BLaER1 treated with 17β-estradiol and CSF1 and Interleukin-3, amounts not matched to agents 10 nM and 100 nM (cell line): ENCODE measurements at regions not wholly inside any gene's neighbourhood (a gene's known extent, or its start where the extent isn't known, plus 50 kb on each side); places are given as distances from the start of the nearest gene placed in this dataset.
"Not testable (repeated sequence)": the region's sequence is repeated elsewhere in the genome, so short reads cannot be mapped to it uniquely, and the experiment has no call there.

Experiments
- H3K27ac ChIP-seq, 11 experiments: shearing (Covaris generic); formaldehyde crosslinking; 2 replicates each; pipeline ENCODE4 v1.8.1; 2022
- H3K27me3 ChIP-seq, 11 experiments: shearing (Covaris generic); formaldehyde crosslinking; 2 replicates each; pipeline ENCODE4 v1.8.1; 2022
- H3K36me3 ChIP-seq, 11 experiments: shearing (Covaris generic); formaldehyde crosslinking; 2 replicates each; pipeline ENCODE4 v1.8.1; 2022
- H3K4me1 ChIP-seq, 10 experiments: shearing (Covaris generic); formaldehyde crosslinking; 2 replicates each; pipeline ENCODE4 v1.8.1; 2022
- H3K4me2 ChIP-seq, 11 experiments: shearing (Covaris generic); formaldehyde crosslinking; 2 replicates each; pipeline ENCODE4 v1.8.1; 2022
- H3K4me3 ChIP-seq, 10 experiments: shearing (Covaris generic); formaldehyde crosslinking; 2 replicates each; pipeline ENCODE4 v1.8.1; 2022
- H3K9ac ChIP-seq, 11 experiments: shearing (Covaris generic); formaldehyde crosslinking; 2 replicates each; pipeline ENCODE4 v1.8.1; 2022
- H3K9me3 ChIP-seq, 11 experiments: shearing (Covaris generic); formaldehyde crosslinking; replicated peaks in 1 of 11; 2 replicates each; pipeline ENCODE4 v1.8.1; 2022
- H4K20me1 ChIP-seq, 11 experiments: shearing (Covaris generic); formaldehyde crosslinking; 2 replicates each; pipeline ENCODE4 v1.8.1; 2022
- Cebpa-rat ChIP-seq, 11 experiments: shearing (Covaris generic); IDR thresholded peaks; 2 replicates each; pipeline ENCODE4 v1.8.1; 2022

GRCh38 chr2:138893746-138894145 is 113.6 kb upstream of the NXPH2 start:
- Histone ChIP-seq H3K4me3 (no peak overlapping the region), H3K27ac (no peak overlapping the region), H3K4me1 (no peaks in the 10 kb centered on the region), H3K4me2 (no peak overlapping the region), H3K36me3 (no peaks in the 10 kb centered on the region), H3K27me3 (no peaks in the 10 kb centered on the region), H4K20me1 (no peaks in the 10 kb centered on the region), H3K9ac (no peak overlapping the region), H3K9me3 (no peaks in the 10 kb centered on the region)
- no peak for TF ChIP-seq Cebpa-rat (IDR thresholded peaks at IDR 0.05)

DNA sequence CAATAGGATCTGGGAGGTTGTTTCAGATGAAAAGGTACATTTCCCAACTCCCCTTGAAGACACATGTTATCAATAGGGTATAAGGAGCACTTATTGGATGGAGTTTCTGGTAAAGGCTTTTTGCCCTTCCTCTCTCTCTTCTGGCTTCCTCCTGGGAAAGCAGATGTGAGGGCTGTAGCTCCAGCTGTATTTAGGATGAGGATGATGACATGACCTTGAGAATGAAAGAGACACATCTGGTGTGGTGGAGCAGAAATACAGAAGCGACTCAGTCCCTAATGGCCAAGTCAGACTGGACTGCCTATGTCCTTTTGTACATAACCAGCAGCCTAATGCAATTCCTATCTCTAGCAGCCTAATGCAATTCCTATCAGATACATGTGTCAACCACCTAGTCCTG is 100.9 kb upstream of the NXPH2 start:
- no peak for TF ChIP-seq Cebpa-rat (IDR thresholded peaks at IDR 0.05)
- Histone ChIP-seq H3K4me2 (no peak overlapping the region), H3K4me3 (no peak overlapping the region), H4K20me1 (no peaks in the 10 kb centered on the region), H3K36me3 (no peaks in the 10 kb centered on the region), H3K27me3 (no peaks in the 10 kb centered on the region), H3K9ac (no peak overlapping the region), H3K27ac (no peak overlapping the region), H3K4me1 (no peaks in the 10 kb centered on the region), H3K9me3 (peaks cover 0 to 8% (median 0%) of the 10 kb centered on the region in 11 experiments; a peak in 1 of 22 replicates)

DNA sequence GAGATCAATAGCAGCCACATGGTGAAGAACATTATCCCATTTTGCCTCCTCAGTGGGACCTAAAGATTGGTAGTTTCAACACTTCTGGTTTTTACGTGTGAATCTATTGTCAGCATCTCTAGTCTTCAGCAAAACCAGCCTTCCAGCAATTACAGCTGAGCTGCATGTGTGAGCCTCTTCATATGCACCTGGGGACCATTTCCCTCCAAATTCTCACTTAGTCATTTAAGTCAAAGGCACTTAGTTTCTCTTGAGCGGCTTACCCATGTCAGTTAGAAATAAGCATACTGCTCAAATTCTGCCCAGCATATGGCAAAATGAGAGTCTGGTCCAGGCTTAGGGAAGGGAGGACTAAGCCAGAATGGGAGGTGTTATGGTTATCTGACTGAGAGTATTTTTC is 99.7 kb upstream of the NXPH2 start:
- Histone ChIP-seq H3K27me3 (no peaks in the 10 kb centered on the region), H3K27ac (no peak overlapping the region), H3K9me3 (peaks cover 0 to 11% (median 0%) of the 10 kb centered on the region in 11 experiments; a peak in 1 of 22 replicates), H4K20me1 (no peaks in the 10 kb centered on the region), H3K36me3 (no peaks in the 10 kb centered on the region), H3K4me3 (no peak overlapping the region), H3K4me1 (no peaks in the 10 kb centered on the region), H3K9ac (no peak overlapping the region), H3K4me2 (no peak overlapping the region)
- no peak for TF ChIP-seq Cebpa-rat (IDR thresholded peaks at IDR 0.05)

GRCh38 chr2:138877421-138877820 is 97.2 kb upstream of the NXPH2 start:
- no peak for TF ChIP-seq Cebpa-rat (IDR thresholded peaks at IDR 0.05)
- no peak overlapping the region for H3K27ac ChIP-seq
- H4K20me1 ChIP-seq = no peaks in the 10 kb centered on the region
- no peak overlapping the region for H3K4me2 ChIP-seq
- H3K9ac ChIP-seq = no peak overlapping the region
- no peaks in the 10 kb centered on the region for H3K27me3 ChIP-seq
- H3K4me3 ChIP-seq = no peak overlapping the region
- H3K36me3 ChIP-seq = no peaks in the 10 kb centered on the region
- H3K9me3 ChIP-seq = peaks cover 0 to 11% (median 0%) of the 10 kb centered on the region in 11 experiments; a peak in 1 of 22 replicates
- H3K4me1 ChIP-seq = no peaks in the 10 kb centered on the region

- Histone ChIP-seq H3K9ac (no peak overlapping the region), H3K27ac (no peak overlapping the region), H3K4me2 (no peak overlapping the region), H3K36me3 (no peaks in the 10 kb centered on the region), H3K27me3 (no peaks in the 10 kb centered on the region), H3K4me3 (no peak overlapping the region), H3K9me3 (peaks cover 0 to 11% (median 0%) of the 10 kb centered on the region in 11 experiments; a peak in 1 of 22 replicates), H4K20me1 (no peaks in the 10 kb centered on the region), H3K4me1 (no peaks in the 10 kb centered on the region)
- no peak for TF ChIP-seq Cebpa-rat (IDR thresholded peaks at IDR 0.05)
These were observed 94.1 kb upstream of the NXPH2 start for GRCh38 chr2:138874251-138874650.

- H3K4me2 ChIP-seq, H3K4me3 ChIP-seq, H3K27ac ChIP-seq: not testable (repeated sequence)
These were observed 91.9 kb upstream of the NXPH2 start for GRCh38 chr2:138872116-138872515.

DNA sequence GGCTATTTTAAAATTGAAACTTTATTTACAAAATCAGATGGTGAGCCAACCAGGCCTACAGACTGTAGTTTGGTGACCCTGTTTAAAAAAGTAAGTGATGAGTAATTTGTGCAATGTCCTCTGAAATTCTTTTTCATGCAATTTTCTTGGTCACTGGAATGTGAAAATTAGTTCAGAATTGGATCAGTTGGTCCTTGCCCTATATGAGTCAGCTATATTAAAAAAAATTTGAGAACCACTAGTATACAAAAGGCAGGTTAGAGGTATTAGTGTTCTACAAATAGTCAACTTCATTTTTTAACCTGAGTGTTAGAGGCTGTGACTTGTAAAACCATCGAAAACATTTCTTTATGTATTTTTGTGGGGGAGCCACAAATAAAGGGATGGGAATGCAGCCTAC is 91.1 kb upstream of the NXPH2 start:
- Histone ChIP-seq H3K27me3 (no peaks in the 10 kb centered on the region), H4K20me1 (no peaks in the 10 kb centered on the region), H3K36me3 (no peaks in the 10 kb centered on the region), H3K9ac (no peak overlapping the region), H3K9me3 (0 out of 22 replicates have a peak, but pooled peaks cover 0 to 5% (median 0%) of the 10 kb centered on the region in 11 experiments), H3K4me1 (no peaks in the 10 kb centered on the region), H3K4me3 (no peak overlapping the region), H3K27ac (no peak overlapping the region), H3K4me2 (no peak overlapping the region)
- TF ChIP-seq Cebpa-rat (IDR thresholded peaks at IDR 0.05) = no peak

More at GRCh38 chr2:138872116-138872515, 91.9 kb upstream of the NXPH2 start:
- H3K9ac ChIP-seq, H3K27me3 ChIP-seq, H3K4me1 ChIP-seq, H4K20me1 ChIP-seq, H3K36me3 ChIP-seq: not testable (repeated sequence)
- peaks cover 0 to 11% (median 0%) of the 10 kb centered on the region in 11 experiments; a peak in 1 of 22 replicates for H3K9me3 ChIP-seq

DNA sequence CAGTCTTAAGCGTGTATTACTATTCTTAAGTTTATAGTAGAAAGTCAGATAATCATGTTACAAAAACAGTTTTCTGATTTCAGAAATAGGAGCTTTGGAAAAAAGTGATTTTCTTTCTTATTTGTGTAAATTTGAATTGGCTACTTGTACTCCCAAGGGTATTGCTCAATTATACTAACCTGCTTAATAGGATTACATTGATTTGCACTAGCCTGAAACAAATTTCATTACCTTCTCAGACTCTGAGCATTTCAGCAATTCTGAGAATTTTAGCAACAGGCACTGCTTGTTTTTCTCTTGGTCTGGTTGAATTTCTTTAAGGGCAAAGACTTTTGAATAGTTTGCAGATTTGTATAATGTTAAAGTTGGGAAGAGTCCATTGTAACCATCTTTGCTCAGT is 87.2 kb upstream of the NXPH2 start:
- Histone ChIP-seq H3K36me3 (no peaks in the 10 kb centered on the region), H3K4me1 (no peaks in the 10 kb centered on the region), H3K9me3 (no peaks in the 10 kb centered on the region), H3K9ac (no peak overlapping the region), H3K4me3 (no peak overlapping the region), H3K27me3 (no peaks in the 10 kb centered on the region), H4K20me1 (no peaks in the 10 kb centered on the region), H3K27ac (no peak overlapping the region), H3K4me2 (no peak overlapping the region)
- TF ChIP-seq Cebpa-rat (IDR thresholded peaks at IDR 0.05) = no peak

DNA sequence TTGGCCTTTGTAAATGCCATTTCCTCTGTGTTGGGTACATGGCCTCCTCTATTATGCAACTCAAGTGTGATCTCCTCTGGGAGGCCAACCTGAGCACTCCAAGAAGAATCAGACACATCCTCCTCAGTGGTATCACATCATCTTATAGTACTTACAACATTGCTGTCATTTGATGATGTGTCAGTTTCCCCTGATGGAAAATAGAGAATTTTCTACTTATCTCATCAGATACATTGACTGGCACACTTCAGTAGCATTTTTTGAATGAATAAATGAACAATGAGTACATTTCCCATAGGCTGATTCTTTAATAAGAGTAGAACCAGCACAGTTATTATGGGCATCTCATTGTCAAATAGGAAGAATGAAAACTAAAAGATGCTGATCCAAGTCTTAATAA is 86.6 kb upstream of the NXPH2 start:
- no peaks in the 10 kb centered on the region for H4K20me1 ChIP-seq
- no peak overlapping the region; a peak in 1 of 22 replicates for H3K4me2 ChIP-seq
- no peak for TF ChIP-seq Cebpa-rat (IDR thresholded peaks at IDR 0.05)
- H3K27me3 ChIP-seq = no peaks in the 10 kb centered on the region
- no peaks in the 10 kb centered on the region for H3K36me3 ChIP-seq
- no peaks in the 10 kb centered on the region for H3K9me3 ChIP-seq
- H3K4me3 ChIP-seq = no peak overlapping the region
- no peaks in the 10 kb centered on the region for H3K4me1 ChIP-seq
- H3K9ac ChIP-seq = no peak overlapping the region
- no peak overlapping the region for H3K27ac ChIP-seq

- H3K9ac ChIP-seq = no peak overlapping the region
- H3K27ac ChIP-seq = no peak overlapping the region
- no peak for TF ChIP-seq Cebpa-rat (IDR thresholded peaks at IDR 0.05)
- peaks cover 0 to 9% (median 6%) of the 10 kb centered on the region in 10 experiments; a peak in 7 of 20 replicates for H3K4me1 ChIP-seq
- H3K27me3 ChIP-seq = no peaks in the 10 kb centered on the region
- H3K9me3 ChIP-seq = no peaks in the 10 kb centered on the region
- H3K4me2 ChIP-seq = no peak overlapping the region
- no peaks in the 10 kb centered on the region for H3K36me3 ChIP-seq
- H4K20me1 ChIP-seq = no peaks in the 10 kb centered on the region
- H3K4me3 ChIP-seq = no peak overlapping the region
These were observed 73.6 kb upstream of the NXPH2 start for GRCh38 chr2:138853761-138854160.
